ENCODE measurements at regions not wholly inside any gene's neighbourhood (a gene's known extent, or its start where the extent isn't known, plus 50 kb on each side); places are given as distances from the start of the nearest gene placed in this dataset.

DNA sequence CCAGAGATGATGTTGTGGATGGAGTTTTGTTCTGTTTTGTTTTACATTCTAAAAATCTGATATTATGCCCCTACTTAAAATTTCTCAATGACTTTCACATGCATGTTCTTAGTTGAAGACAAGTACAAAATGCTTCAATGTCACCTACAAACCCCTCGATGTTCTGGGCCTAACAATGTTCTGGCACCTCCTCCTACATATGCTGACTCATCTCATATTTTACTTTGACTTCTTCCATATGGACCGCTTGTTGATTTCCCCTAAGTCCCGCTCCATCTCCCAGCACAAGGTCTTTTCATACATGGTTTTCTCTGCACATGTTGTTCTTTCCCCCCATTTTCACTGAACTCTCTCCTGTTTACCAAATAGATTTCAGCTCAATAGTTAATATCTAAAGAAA is 441.4 kb downstream of the CNTN6 start:
- H3K4me3 ChIP-seq, result no peak overlapping the region
- H3K36me3 ChIP-seq, result no peaks in the 10 kb centered on the region
- peaks cover 0 to 5% (median 0%) of the 10 kb centered on the region in 3 donors for H3K4me1 ChIP-seq
- 70 to 88% methylated on average over 3 of the region's 3 CpGs for WGBS, 2 donors
- FAIRE-seq (no peak), ATAC-seq (no peak), DNase-seq (no peak)
- TF ChIP-seq, protein P1, sequence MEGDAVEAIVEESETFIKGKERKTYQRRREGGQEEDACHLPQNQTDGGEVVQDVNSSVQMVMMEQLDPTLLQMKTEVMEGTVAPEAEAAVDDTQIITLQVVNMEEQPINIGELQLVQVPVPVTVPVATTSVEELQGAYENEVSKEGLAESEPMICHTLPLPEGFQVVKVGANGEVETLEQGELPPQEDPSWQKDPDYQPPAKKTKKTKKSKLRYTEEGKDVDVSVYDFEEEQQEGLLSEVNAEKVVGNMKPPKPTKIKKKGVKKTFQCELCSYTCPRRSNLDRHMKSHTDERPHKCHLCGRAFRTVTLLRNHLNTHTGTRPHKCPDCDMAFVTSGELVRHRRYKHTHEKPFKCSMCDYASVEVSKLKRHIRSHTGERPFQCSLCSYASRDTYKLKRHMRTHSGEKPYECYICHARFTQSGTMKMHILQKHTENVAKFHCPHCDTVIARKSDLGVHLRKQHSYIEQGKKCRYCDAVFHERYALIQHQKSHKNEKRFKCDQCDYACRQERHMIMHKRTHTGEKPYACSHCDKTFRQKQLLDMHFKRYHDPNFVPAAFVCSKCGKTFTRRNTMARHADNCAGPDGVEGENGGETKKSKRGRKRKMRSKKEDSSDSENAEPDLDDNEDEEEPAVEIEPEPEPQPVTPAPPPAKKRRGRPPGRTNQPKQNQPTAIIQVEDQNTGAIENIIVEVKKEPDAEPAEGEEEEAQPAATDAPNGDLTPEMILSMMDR (IDR thresholded peaks at IDR 0.05), result no peak
- H3K27ac ChIP-seq, result no peak overlapping the region
- H3K27me3 ChIP-seq, result no peaks in the 10 kb centered on the region
- H3K9me3 ChIP-seq, result no peaks in the 10 kb centered on the region
- intact Hi-C loops (cut with DNase I), result no loop called here

DNA sequence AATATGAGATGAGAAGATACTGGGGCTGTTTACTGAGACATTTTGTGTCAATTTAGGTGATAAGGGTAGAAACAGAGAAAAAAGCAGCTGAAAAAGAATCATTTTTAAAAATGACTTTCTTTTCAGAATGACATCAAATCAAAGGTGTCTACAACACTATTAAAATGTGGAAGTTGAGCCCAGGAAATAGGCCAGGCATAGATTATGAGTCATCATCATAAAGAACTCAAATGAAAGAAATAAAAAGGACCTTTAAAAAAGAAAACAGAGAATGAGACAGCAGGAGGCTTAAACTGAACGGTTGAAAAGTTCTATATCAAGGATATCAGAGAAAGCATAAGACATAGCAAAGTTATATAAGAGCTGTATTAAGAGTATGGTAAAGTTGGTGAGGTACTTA is 442.5 kb downstream of the CNTN6 start:
- Histone ChIP-seq H3K9me3 (no peaks in the 10 kb centered on the region), H3K4me3 (no peak overlapping the region), H3K36me3 (no peaks in the 10 kb centered on the region), H3K4me1 (no peaks in the 10 kb centered on the region), H3K27me3 (no peaks in the 10 kb centered on the region), H3K27ac (no peak overlapping the region)
- intact Hi-C loops (cut with DNase I), result no loop called here
- no peak for DNase-seq
- no peak for ATAC-seq
- no peak for FAIRE-seq
- WGBS, 2 donors, result 70 to 81% methylated on average over 1 of the region's 1 CpG
- TF ChIP-seq, protein P1 (IDR thresholded peaks at IDR 0.05), result no peak

DNA sequence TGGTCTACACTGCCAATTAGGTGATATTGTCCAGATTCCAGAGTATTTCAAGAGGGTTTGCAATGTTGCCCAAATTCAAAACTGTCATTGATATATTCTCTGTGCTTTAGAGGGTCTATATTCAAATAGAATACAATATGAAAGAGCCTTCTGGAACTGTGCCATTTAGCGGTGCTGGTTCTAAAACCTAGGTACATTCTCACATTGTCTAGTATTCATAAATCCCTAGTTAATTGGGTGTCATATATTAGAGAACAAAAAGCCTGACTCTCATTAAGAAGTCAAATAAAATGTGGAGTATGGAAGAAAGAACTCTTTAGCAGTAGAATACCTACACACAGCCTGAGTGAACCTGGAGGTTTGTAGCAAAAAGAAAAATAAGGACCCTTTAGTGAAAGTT is 447.9 kb downstream of the CNTN6 start:
- Histone ChIP-seq H3K27me3 (peaks cover 0 to 4% (median 0%) of the 10 kb centered on the region in 4 donors), H3K36me3 (no peaks in the 10 kb centered on the region), H3K4me3 (no peak overlapping the region), H3K4me1 (no peaks in the 10 kb centered on the region), H3K27ac (no peak overlapping the region), H3K9me3 (no peaks in the 10 kb centered on the region)
- FAIRE-seq (no peak), DNase-seq (no peak), ATAC-seq (no peak)
- TF ChIP-seq, protein P1 (IDR thresholded peaks at IDR 0.05), result no peak
- whole genome bisulfite sequencing, 2 donors, result 90 to 98% methylated on average over 1 of the region's 1 CpG
- intact Hi-C loops (cut with DNase I), result no loop called here

DNA sequence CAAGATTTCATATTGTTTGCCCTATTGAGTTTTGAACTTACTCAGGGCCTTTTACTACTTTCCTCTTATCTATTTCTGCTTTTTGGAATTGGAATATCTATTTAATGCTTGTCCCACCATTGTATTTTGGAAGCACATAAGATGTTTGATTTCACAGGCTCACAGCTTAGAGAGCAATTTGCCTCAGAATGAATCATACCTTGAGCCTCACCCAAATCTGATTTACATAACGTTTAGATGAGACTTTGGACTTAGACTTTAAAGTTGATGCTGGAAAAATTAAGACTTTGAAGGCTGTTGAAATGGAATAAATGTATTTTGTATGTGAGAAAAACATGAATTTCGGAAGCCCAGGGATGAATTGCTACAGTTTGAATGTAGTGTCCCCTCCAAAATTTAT is 458.9 kb downstream of the CNTN6 start:
- 50 to 62% methylated on average over 2 of the region's 2 CpGs for whole genome bisulfite sequencing, 2 donors
- Histone ChIP-seq H3K9me3 (no peaks in the 10 kb centered on the region), H3K27ac (no peak overlapping the region), H3K4me3 (no peak overlapping the region), H3K36me3 (no peaks in the 10 kb centered on the region), H3K4me1 (no peaks in the 10 kb centered on the region), H3K27me3 (no peaks in the 10 kb centered on the region)
- TF ChIP-seq, protein P1 (IDR thresholded peaks at IDR 0.05), result no peak
- DNase-seq (no peak), ATAC-seq (no peak), FAIRE-seq (no peak)
- intact Hi-C loops (cut with DNase I), result no loop called here

DNA sequence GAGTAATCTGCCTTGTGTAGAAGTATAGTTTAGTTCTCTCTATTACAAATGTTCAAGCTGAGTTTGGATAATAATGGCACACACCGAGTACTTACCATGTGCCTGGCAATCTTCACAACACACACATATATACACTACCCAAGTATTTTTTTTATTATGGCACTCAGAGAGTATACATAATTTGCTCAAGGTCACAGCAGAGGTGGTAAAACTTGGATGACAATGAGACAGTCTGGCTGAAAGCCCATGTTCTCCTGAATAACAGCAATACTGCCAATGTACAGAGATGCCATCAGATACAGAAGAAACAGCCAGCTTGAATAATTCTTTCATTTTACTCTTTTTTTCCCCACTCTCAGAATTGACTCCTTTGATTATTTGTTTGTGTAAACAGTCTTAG is 460.0 kb downstream of the CNTN6 start:
- FAIRE-seq (no peak), DNase-seq (no peak), ATAC-seq (no peak)
- no peaks in the 10 kb centered on the region for H3K4me1 ChIP-seq
- no peaks in the 10 kb centered on the region for H3K9me3 ChIP-seq
- 68 to 79% methylated on average over 1 of the region's 1 CpG for WGBS, 2 donors
- intact Hi-C loops (cut with DNase I), result no loop called here
- H3K4me3 ChIP-seq, result no peak overlapping the region
- H3K27ac ChIP-seq, result no peak overlapping the region
- TF ChIP-seq, protein P1 (IDR thresholded peaks at IDR 0.05), result no peak
- no peaks in the 10 kb centered on the region for H3K36me3 ChIP-seq
- H3K27me3 ChIP-seq, result no peaks in the 10 kb centered on the region
